ENCODE measurements at regions not wholly inside any gene's neighbourhood (a gene's known extent, or its start where the extent isn't known, plus 50 kb on each side); places are given as distances from the start of the nearest gene placed in this dataset.

DNA sequence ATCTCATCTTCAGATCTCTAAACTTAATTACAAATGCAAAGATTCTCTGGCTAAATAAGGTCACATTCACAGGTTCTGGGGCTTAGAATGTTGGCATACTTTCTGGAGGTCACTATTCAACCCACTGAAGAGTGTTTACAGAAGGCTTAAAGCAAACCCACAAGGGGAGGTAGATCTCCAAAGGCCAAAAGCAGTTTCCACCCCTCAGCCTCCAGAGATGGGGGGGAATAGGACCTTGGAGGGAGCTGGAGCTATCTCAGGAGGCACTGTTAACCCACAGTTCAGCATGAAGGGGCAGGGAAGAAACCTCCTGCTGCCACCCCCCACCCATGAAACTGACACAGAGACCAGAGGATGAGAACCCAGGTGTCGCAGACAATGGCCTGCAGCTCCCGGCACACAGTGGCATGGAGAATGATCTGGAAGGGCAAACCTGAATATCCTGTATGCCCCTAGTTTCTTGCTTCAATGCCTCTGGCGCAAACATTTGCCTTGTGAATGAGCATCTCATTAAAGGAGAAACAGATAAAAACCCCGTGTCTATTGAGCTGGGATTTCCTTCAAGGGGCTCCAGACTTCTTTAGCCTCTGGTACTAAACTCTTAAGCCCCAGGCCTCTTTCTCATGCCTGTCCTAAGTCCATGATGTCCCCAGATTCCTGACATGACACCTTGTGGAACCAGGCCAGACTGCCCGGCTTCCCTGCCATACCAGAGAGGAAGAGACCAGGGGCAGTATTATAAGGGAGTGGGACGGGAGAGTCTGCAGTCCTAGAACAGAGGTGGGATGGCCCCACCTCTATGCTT, 103.1 kb upstream of the CDH5 start:
- intact Hi-C loops (cut with micrococcal nuclease) = no loop called here

More for the DNA sequence above, 103.1 kb upstream of the CDH5 start:
- CTCF ChIA-PET = no interaction called here
- Mint-ChIP-seq H3K9me3 (ENCODE audit: insufficient read depth) (no peaks in the 10 kb centered on the region), H3K4me3 (no peak overlapping the region), H3K27ac (no peak overlapping the region), H3K4me1 (peaks cover 4% of the 10 kb centered on the region), H3K27me3 (peaks cover 22% of the 10 kb centered on the region)
- H3K79me2 ChIP-seq (ENCODE audit: control insufficient read depth, insufficient read depth, low read length) = no peaks in the 10 kb centered on the region
- POLR2A ChIA-PET = no interaction called here
- DNase-seq (no peak), ATAC-seq (ENCODE audit: low read depth) (no peak)
- H3K9ac ChIP-seq (ENCODE audit: low read length) = no peak overlapping the region
- H2AFZ ChIP-seq (ENCODE audit: insufficient read depth, low read depth, low read length, poor library complexity, severe bottlenecking) = no peak overlapping the region
- no peaks in the 10 kb centered on the region for H3K4me1 ChIP-seq (ENCODE audit: control insufficient read depth in 2 of 2, insufficient read depth in 2 of 2, low read length in 2 of 2)
- no peak overlapping the region for H3K4me2 ChIP-seq (replicated peaks; ENCODE audit: low read depth, low read length, poor library complexity, severe bottlenecking)
- no peak overlapping the region for H3K4me3 ChIP-seq (ENCODE audit: control extremely low read depth in 1 of 5, extremely low read depth in 1 of 5, insufficient read depth in 1 of 5, low read depth in 2 of 5, low read length in 4 of 5)
- no peaks in the 10 kb centered on the region for H4K20me1 ChIP-seq (ENCODE audit: control insufficient read depth, insufficient read depth, low read length, poor library complexity, severe bottlenecking)
- no peak for TF ChIP-seq EZH2 (IDR thresholded peaks at IDR 0.05; ENCODE audit: borderline replicate concordance, insufficient read depth, low read depth, low read length, poor library complexity, severe bottlenecking)
- TF ChIP-seq, protein P1, sequence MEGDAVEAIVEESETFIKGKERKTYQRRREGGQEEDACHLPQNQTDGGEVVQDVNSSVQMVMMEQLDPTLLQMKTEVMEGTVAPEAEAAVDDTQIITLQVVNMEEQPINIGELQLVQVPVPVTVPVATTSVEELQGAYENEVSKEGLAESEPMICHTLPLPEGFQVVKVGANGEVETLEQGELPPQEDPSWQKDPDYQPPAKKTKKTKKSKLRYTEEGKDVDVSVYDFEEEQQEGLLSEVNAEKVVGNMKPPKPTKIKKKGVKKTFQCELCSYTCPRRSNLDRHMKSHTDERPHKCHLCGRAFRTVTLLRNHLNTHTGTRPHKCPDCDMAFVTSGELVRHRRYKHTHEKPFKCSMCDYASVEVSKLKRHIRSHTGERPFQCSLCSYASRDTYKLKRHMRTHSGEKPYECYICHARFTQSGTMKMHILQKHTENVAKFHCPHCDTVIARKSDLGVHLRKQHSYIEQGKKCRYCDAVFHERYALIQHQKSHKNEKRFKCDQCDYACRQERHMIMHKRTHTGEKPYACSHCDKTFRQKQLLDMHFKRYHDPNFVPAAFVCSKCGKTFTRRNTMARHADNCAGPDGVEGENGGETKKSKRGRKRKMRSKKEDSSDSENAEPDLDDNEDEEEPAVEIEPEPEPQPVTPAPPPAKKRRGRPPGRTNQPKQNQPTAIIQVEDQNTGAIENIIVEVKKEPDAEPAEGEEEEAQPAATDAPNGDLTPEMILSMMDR (IDR thresholded peaks at IDR 0.05) = no peak
- H3K27me3 ChIP-seq (replicated peaks in 1 of 4; ENCODE audit: control extremely low read depth in 1 of 4, control insufficient read depth in 3 of 4, insufficient read depth in 4 of 4, low read length in 3 of 4) = peaks cover 0 to 12% (median 4%) of the 10 kb centered on the region in 4 experiments
- H3K36me3 ChIP-seq (replicated peaks in 1 of 2; ENCODE audit: control extremely low read depth in 1 of 2, control insufficient read depth in 1 of 2, extremely low read depth in 1 of 2, insufficient read depth in 2 of 2, low read length in 1 of 2) = no peaks in the 10 kb centered on the region
- H3K9me3 ChIP-seq (ENCODE audit: control extremely low read depth in 1 of 3, control insufficient read depth in 2 of 3, insufficient read depth in 1 of 3, low read length in 2 of 3) = no peaks in the 10 kb centered on the region
- 92% methylated on average over 5 of the region's 6 CpGs for WGBS (ENCODE audit: insufficient coverage)
- H3K27ac ChIP-seq (ENCODE audit: low read length in 2 of 2) = no peak overlapping the region
